Heart left ventricle (tissue), 16 donors: ENCODE measurements at regions not wholly inside any gene's neighbourhood (a gene's known extent, or its start where the extent isn't known, plus 50 kb on each side); places are given as distances from the start of the nearest gene placed in this dataset.
"Not testable (repeated sequence)": the region's sequence is repeated elsewhere in the genome, so short reads cannot be mapped to it uniquely, and the experiment has no call there.

Experiments used
- ATAC-seq, 4 donors: fragments of 200-7000 bp; cut with Tn5 transposase; one replicate each; pipeline ENCODE4 v1.9.1; 2020 to 2022; ENCODE audit warnings: moderate library complexity in 4 of 4, mild to moderate bottlenecking in 3 of 4, moderate number of reproducible peaks in 1 of 4
- DNase-seq, 5 donors: peaks; one replicate each; pipeline ENCODE4 v3.0.0-alpha.2; 2020
- H3K27ac ChIP-seq, 12 donors: fragments of 200-600 bp; sonication (generic) in 4 of 12; one replicate each; pipeline versions ENCODE4 v1.5.0 to v1.8.0; 2016 to 2022; ENCODE audit warnings: mild to moderate bottlenecking in 2 of 12
- H3K27me3 ChIP-seq, 9 donors: fragments of 200-600 bp; sonication (generic) in 2 of 9; one replicate each; pipeline versions ENCODE4 v1.5.1 to v1.8.0; 2016 to 2022; ENCODE audit warnings: mild to moderate bottlenecking in 3 of 9
- H3K36me3 ChIP-seq, 9 donors: fragments of 200-600 bp; sonication (generic) in 2 of 9; one replicate each; pipeline versions ENCODE4 v1.5.0 to v1.8.0; 2018 to 2022; ENCODE audit warnings: mild to moderate bottlenecking in 2 of 9
- H3K4me1 ChIP-seq, 12 donors: fragments of 200-600 bp; sonication (generic) in 4 of 12; one replicate each; pipeline versions ENCODE4 v1.5.0 to v1.8.0; 2016 to 2022; ENCODE audit warnings: mild to moderate bottlenecking in 3 of 12
- H3K4me3 ChIP-seq, 12 donors: fragments of 200-600 bp; sonication (generic) in 4 of 12; one replicate each; pipeline versions ENCODE4 v1.5.0 to v1.8.0; 2017 to 2022; ENCODE audit warnings: mild to moderate bottlenecking in 9 of 12, moderate library complexity in 4 of 12
- H3K9me3 ChIP-seq, 12 donors: fragments of 200-600 bp; sonication (generic) in 4 of 12; one replicate each; pipeline versions ENCODE4 v1.5.0 to v1.8.0; 2016 to 2022; ENCODE audit warnings: mild to moderate bottlenecking in 1 of 12
- CTCF ChIP-seq, 12 donors: fragments of 200-600 bp; sonication (generic) in 4 of 12; IDR thresholded peaks; one replicate each; pipeline versions ENCODE4 v1.5.0 to v1.8.0; 2018 to 2022; ENCODE audit warnings: antibody characterized with exemption in 12 of 12, mild to moderate bottlenecking in 5 of 12
- POLR2A ChIP-seq, 2 donors: fragments of 450-650 bp; IDR thresholded peaks; one replicate each; pipeline ENCODE4 v1.6.1; 2017; ENCODE audit warnings: antibody characterized with exemption in 2 of 2, mild to moderate bottlenecking in 2 of 2, moderate library complexity in 2 of 2
- WGBS, 4 donors: extraction: QIAGEN DNeasy Blood & Tissue Kit in 2 of 4; methylation state at CpG; one replicate each; pipeline versions ENCODE4 v1.1.5 to v1.1.7; 2013 to 2018; 5-methylcytosine and 5-hydroxymethylcytosine counted together
- intact Hi-C, 10 donors: fragments of 100-400 bp; cut with DNase I; formaldehyde crosslinking; loops; one replicate each; pipeline versions ENCODE4 v1.11.1 to v1.14.2; 2022
- donor health status: ischemic (EF 13 %, LVEDD 7.1; RV severe dilation, severe dysfunction).
- donor health status: healthy with polysubstance abuse.
- donor health status: DM: no; HTN: yes; CAD: no.
- donor health status: DM: no; HTN: no; CAD: no.
- donor health status: ischemic (EF 25% LVEDD 6.9; RV normal size, moderate dysfunction).
- donor health status: ischemic (EF 25% LVEDD 5.7; RV mildly dilated, moderate dysfunction).
- donor health status: healthy.
- donor health status: DM: yes; HTN: yes; CAD: no.
- donor health status: ischemic (EF 35%, LVEDD 5.7; RV mildly dilated, moderate dysfunction).
- donor health status: nonischemic (EF 11% LVEDD 7.7; RV severe dilation, severe dysfunction).
- donor health status: DM: yes; HTN: yes; CAD: no.
- donor health status: PGD.
- donor health status: ischemic (EF 29% LVEDD 5.4; RV normal size, mild dysfunction).
- donor health status: nonischemic (EF 23%, LVEDD 6.1; RV moderate dilation, normal function).

GRCh38 chr6:103335412-103335811, 1524.3 kb downstream of the HACE1 start:
- ATAC-seq, result no peak

GRCh38 chr6:103326760-103327757, 1532.7 kb downstream of the HACE1 start:
- H3K27me3 ChIP-seq, result peaks cover 0 to 5% (median 0%) of the 10 kb centered on the region in 9 donors
- intact Hi-C loops, result no loop called here
- H3K9me3 ChIP-seq, result peaks cover 0 to 4% (median 0%) of the 10 kb centered on the region in 12 donors
- H3K27ac ChIP-seq, result no peak overlapping the region
- ATAC-seq (no peak), DNase-seq (peak in 1 of 5 donors; percentile 32)
- 40 to 52% (median 48%) methylated on average over 4 of the region's 4 CpGs for WGBS, 4 donors
- H3K36me3 ChIP-seq, result no peaks in the 10 kb centered on the region
- H3K4me1 ChIP-seq, result no peaks in the 10 kb centered on the region
- TF ChIP-seq CTCF (IDR thresholded peaks at IDR 0.05) (no peak), POLR2A (IDR thresholded peaks at IDR 0.05) (no peak)
- no peak overlapping the region for H3K4me3 ChIP-seq

More at GRCh38 chr6:103335412-103335811, 1524.3 kb downstream of the HACE1 start:
- no peak for TF ChIP-seq POLR2A (IDR thresholded peaks at IDR 0.05)
- no peak for TF ChIP-seq CTCF (IDR thresholded peaks at IDR 0.05)
- H3K9me3 ChIP-seq, result peaks cover 0 to 4% (median 0%) of the 10 kb centered on the region in 12 donors
- H3K27ac ChIP-seq, result no peak overlapping the region
- 74 to 81% (median 76%) methylated on average over 2 of the region's 2 CpGs for WGBS, 4 donors
- intact Hi-C loops, result no loop called here
- H3K27me3 ChIP-seq, result peaks cover 0 to 5% (median 0%) of the 10 kb centered on the region in 9 donors
- DNase-seq, result no peak
- H3K4me1 ChIP-seq, result no peaks in the 10 kb centered on the region
- no peak overlapping the region for H3K4me3 ChIP-seq
- no peaks in the 10 kb centered on the region for H3K36me3 ChIP-seq

GRCh38 chr6:103313432-103313831, 1546.3 kb downstream of the HACE1 start:
- intact Hi-C loops, result no loop called here
- no peak for DNase-seq
- no peak for ATAC-seq

GRCh38 chr6:103294376-103294775, 1565.3 kb downstream of the HACE1 start:
- not testable (repeated sequence) for H3K9me3 ChIP-seq, H3K36me3 ChIP-seq, H3K27ac ChIP-seq, H3K27me3 ChIP-seq, H3K4me3 ChIP-seq, ATAC-seq, H3K4me1 ChIP-seq
- 95 to 100% methylated on average over 3 to 35 of the region's 35 CpGs; no CpG with 5 or more reads in 2 of the 4 donors for WGBS, 4 donors
- peak in 1 of 5 donors; percentile 33 for DNase-seq
- intact Hi-C loops, result loop anchor here in 1 of 10 donors (10.0 kb wide), 1 partner anchor 850 kb away; no protein-coding TSS in a partner anchor

More at GRCh38 chr6:103313432-103313831, 1546.3 kb downstream of the HACE1 start:
- Histone ChIP-seq H3K4me3 (no peak overlapping the region), H3K4me1 (no peaks in the 10 kb centered on the region), H3K36me3 (no peaks in the 10 kb centered on the region), H3K27me3 (no peaks in the 10 kb centered on the region), H3K9me3 (peaks cover 0 to 8% (median 0%) of the 10 kb centered on the region in 12 donors), H3K27ac (no peak overlapping the region)
- TF ChIP-seq POLR2A (IDR thresholded peaks at IDR 0.05) (no peak), CTCF (IDR thresholded peaks at IDR 0.05) (no peak)
